Stimulated activated CD8-positive, alpha-beta memory T cell treated with anti-CD3 and anti-CD28 coated beads, Interleukin-7, amount 100 ng/mL, for 48 hours (primary cell): ENCODE measurements at regions not wholly inside any gene's neighbourhood (a gene's known extent, or its start where the extent isn't known, plus 50 kb on each side); places are given as distances from the start of the nearest gene placed in this dataset.

Source experiments
- DNase-seq, 2 donors: peaks; one replicate each; pipeline ENCODE4 v3.0.0-alpha.2; 2020; ENCODE audit warnings: low read depth in 1 of 2; ENCODE audit errors: extremely low read depth in 1 of 2

GRCh38 chr2:76464310-76464709 lies 753.6 kb upstream of the GCFC2 start:
- DNase-seq, result no peak

GRCh38 chr2:76461431-76461830 lies 750.7 kb upstream of the GCFC2 start:
- DNase-seq, result no peak

- no peak for DNase-seq
Observed at GRCh38 chr2:76455910-76456309, 745.2 kb upstream of the GCFC2 start.

- DNase-seq, result no peak
Observed at GRCh38 chr2:76450024-76450475, 739.3 kb upstream of the GCFC2 start.

- no peak for DNase-seq
Observed at GRCh38 chr2:76448956-76449355, 738.2 kb upstream of the GCFC2 start.

- no peak for DNase-seq
Observed at GRCh38 chr2:76447294-76447693, 736.6 kb upstream of the GCFC2 start.

- no peak for DNase-seq
Observed at GRCh38 chr2:76446872-76447271, 736.2 kb upstream of the GCFC2 start.

GRCh38 chr2:76445880-76446279 lies 735.2 kb upstream of the GCFC2 start:
- DNase-seq, result no peak

GRCh38 chr2:76444732-76445131 lies 734.0 kb upstream of the GCFC2 start:
- no peak for DNase-seq

GRCh38 chr2:76437564-76437963 lies 726.8 kb upstream of the GCFC2 start:
- DNase-seq, result no peak

- no peak for DNase-seq
Observed at GRCh38 chr2:76429374-76429773, 718.7 kb upstream of the GCFC2 start.

GRCh38 chr2:76427452-76427851 lies 716.7 kb upstream of the GCFC2 start:
- DNase-seq, result no peak

- no peak for DNase-seq
Observed at GRCh38 chr2:76415821-76416220, 705.1 kb upstream of the GCFC2 start.

GRCh38 chr2:76413436-76413835 lies 702.7 kb upstream of the GCFC2 start:
- no peak for DNase-seq

- no peak for DNase-seq
Observed at GRCh38 chr2:76406134-76406855, 695.6 kb upstream of the GCFC2 start.

GRCh38 chr2:76393356-76393755 lies 682.6 kb upstream of the GCFC2 start:
- DNase-seq, result no peak

GRCh38 chr2:76391678-76392077 lies 681.0 kb upstream of the GCFC2 start:
- no peak for DNase-seq

- no peak for DNase-seq
Observed at GRCh38 chr2:76387294-76387693, 676.6 kb upstream of the GCFC2 start.

GRCh38 chr2:76385943-76386342 lies 675.2 kb upstream of the GCFC2 start:
- DNase-seq, result no peak

GRCh38 chr2:76381624-76382023 lies 670.9 kb upstream of the GCFC2 start:
- no peak for DNase-seq

- DNase-seq, result no peak
Observed at GRCh38 chr2:76378140-76378539, 667.4 kb upstream of the GCFC2 start.

GRCh38 chr2:76341439-76341838 lies 630.7 kb upstream of the GCFC2 start:
- no peak for DNase-seq

GRCh38 chr2:76332871-76333270 lies 622.2 kb upstream of the GCFC2 start:
- DNase-seq, result no peak
